ENCODE measurements at regions not wholly inside any gene's neighbourhood (a gene's known extent, or its start where the extent isn't known, plus 50 kb on each side); places are given as distances from the start of the nearest gene placed in this dataset.
"Not testable (repeated sequence)": the region's sequence is repeated elsewhere in the genome, so short reads cannot be mapped to it uniquely, and the experiment has no call there.

- in situ Hi-C loops (cut with HindIII; ENCODE audit: low pct_ligation_motif_present, low sequenced_read_pairs) = no loop called here
- Histone ChIP-seq H3K36me3 (replicated peaks) (no peaks in the 10 kb centered on the region), H3K4me3 (ENCODE audit: low read depth, low read length) (no peak overlapping the region), H3K27me3 (replicated peaks) (no peaks in the 10 kb centered on the region), H3K27ac (no peak overlapping the region)
- no peak for TF ChIP-seq CTCF (IDR thresholded peaks at IDR 0.05; ENCODE audit: low read depth, low read length, missing control alignments)
- no peak for DNase-seq
Measured at GRCh38 chr7:16369855-16370254, 51.5 kb downstream of the CRPPA start.

GRCh38 chr7:16369309-16369708, 52.0 kb downstream of the CRPPA start:
- not testable (repeated sequence) for DNase-seq

GRCh38 chr7:16368885-16369284, 52.5 kb downstream of the CRPPA start:
- no peak for DNase-seq
- Histone ChIP-seq H3K4me3 (ENCODE audit: low read depth, low read length) (no peak overlapping the region), H3K27me3 (replicated peaks) (no peaks in the 10 kb centered on the region), H3K27ac (no peak overlapping the region), H3K36me3 (replicated peaks) (no peaks in the 10 kb centered on the region)
- TF ChIP-seq CTCF (IDR thresholded peaks at IDR 0.05; ENCODE audit: low read depth, low read length, missing control alignments) = no peak
- in situ Hi-C loops (cut with HindIII; ENCODE audit: low pct_ligation_motif_present, low sequenced_read_pairs) = no loop called here

More at GRCh38 chr7:16369309-16369708, 52.0 kb downstream of the CRPPA start:
- H3K36me3 ChIP-seq (replicated peaks); in situ Hi-C loops (cut with HindIII; ENCODE audit: low pct_ligation_motif_present, low sequenced_read_pairs); H3K27ac ChIP-seq; H3K4me3 ChIP-seq (ENCODE audit: low read depth, low read length); H3K27me3 ChIP-seq (replicated peaks): not testable (repeated sequence)

GRCh38 chr7:16367115-16367514, 54.2 kb downstream of the CRPPA start:
- in situ Hi-C loops (cut with HindIII; ENCODE audit: low pct_ligation_motif_present, low sequenced_read_pairs) = no loop called here
- Histone ChIP-seq H3K27me3 (replicated peaks) (no peaks in the 10 kb centered on the region), H3K36me3 (replicated peaks) (no peaks in the 10 kb centered on the region), H3K4me3 (ENCODE audit: low read depth, low read length) (no peak overlapping the region), H3K27ac (no peak overlapping the region)
- TF ChIP-seq CTCF (IDR thresholded peaks at IDR 0.05; ENCODE audit: low read depth, low read length, missing control alignments) = no peak
- DNase-seq = no peak

- Histone ChIP-seq H3K4me3 (ENCODE audit: low read depth, low read length) (no peak overlapping the region), H3K27ac (no peak overlapping the region), H3K36me3 (replicated peaks) (no peaks in the 10 kb centered on the region), H3K27me3 (replicated peaks) (no peaks in the 10 kb centered on the region)
- TF ChIP-seq CTCF (IDR thresholded peaks at IDR 0.05; ENCODE audit: low read depth, low read length, missing control alignments) = no peak
- in situ Hi-C loops (cut with HindIII; ENCODE audit: low pct_ligation_motif_present, low sequenced_read_pairs) = no loop called here
- no peak for DNase-seq
Measured at GRCh38 chr7:16365952-16366351, 55.4 kb downstream of the CRPPA start.

- no peaks in the 10 kb centered on the region for H3K36me3 ChIP-seq (replicated peaks)
- no peak for TF ChIP-seq CTCF (IDR thresholded peaks at IDR 0.05; ENCODE audit: low read depth, low read length, missing control alignments)
- H3K27me3 ChIP-seq (replicated peaks) = no peaks in the 10 kb centered on the region
- H3K4me3 ChIP-seq (ENCODE audit: low read depth, low read length) = no peak overlapping the region
- no peak overlapping the region for H3K27ac ChIP-seq
- DNase-seq = no peak
- in situ Hi-C loops (cut with HindIII; ENCODE audit: low pct_ligation_motif_present, low sequenced_read_pairs) = no loop called here
Measured at GRCh38 chr7:16365177-16365576, 56.2 kb downstream of the CRPPA start.
